ENCODE measurements at regions not wholly inside any gene's neighbourhood (a gene's known extent, or its start where the extent isn't known, plus 50 kb on each side); places are given as distances from the start of the nearest gene placed in this dataset.

- H3K9me3 ChIP-seq, result no peaks in the 10 kb centered on the region
- DNase-seq (no peak), ATAC-seq (no peak)
- H3K36me3 ChIP-seq, result no peaks in the 10 kb centered on the region
- H3K27me3 ChIP-seq, result no peaks in the 10 kb centered on the region
- in situ Hi-C loops (cut with MboI; ENCODE audit: low sequenced_read_pairs in 4 of 4), result no loop called here
- H3K4me3 ChIP-seq, result no peak overlapping the region
- TF ChIP-seq POLR2A (IDR thresholded peaks at IDR 0.05), result no peak
- TF ChIP-seq, protein P1, sequence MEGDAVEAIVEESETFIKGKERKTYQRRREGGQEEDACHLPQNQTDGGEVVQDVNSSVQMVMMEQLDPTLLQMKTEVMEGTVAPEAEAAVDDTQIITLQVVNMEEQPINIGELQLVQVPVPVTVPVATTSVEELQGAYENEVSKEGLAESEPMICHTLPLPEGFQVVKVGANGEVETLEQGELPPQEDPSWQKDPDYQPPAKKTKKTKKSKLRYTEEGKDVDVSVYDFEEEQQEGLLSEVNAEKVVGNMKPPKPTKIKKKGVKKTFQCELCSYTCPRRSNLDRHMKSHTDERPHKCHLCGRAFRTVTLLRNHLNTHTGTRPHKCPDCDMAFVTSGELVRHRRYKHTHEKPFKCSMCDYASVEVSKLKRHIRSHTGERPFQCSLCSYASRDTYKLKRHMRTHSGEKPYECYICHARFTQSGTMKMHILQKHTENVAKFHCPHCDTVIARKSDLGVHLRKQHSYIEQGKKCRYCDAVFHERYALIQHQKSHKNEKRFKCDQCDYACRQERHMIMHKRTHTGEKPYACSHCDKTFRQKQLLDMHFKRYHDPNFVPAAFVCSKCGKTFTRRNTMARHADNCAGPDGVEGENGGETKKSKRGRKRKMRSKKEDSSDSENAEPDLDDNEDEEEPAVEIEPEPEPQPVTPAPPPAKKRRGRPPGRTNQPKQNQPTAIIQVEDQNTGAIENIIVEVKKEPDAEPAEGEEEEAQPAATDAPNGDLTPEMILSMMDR (IDR thresholded peaks at IDR 0.05 in 4 of 5, conservative IDR thresholded peaks at IDR 0.05 in 1 of 5), result no peak
- no peak overlapping the region for H3K27ac ChIP-seq
- H3K4me1 ChIP-seq, result no peaks in the 10 kb centered on the region
- intact Hi-C loops (cut with DNase I; ENCODE audit: low total_unique reads), result no loop called here
Measured at GRCh38 chr7:45974540-45975360, 53.7 kb upstream of the IGFBP3 start.

- Histone ChIP-seq H3K4me1 (no peaks in the 10 kb centered on the region), H3K9me3 (no peaks in the 10 kb centered on the region), H3K27me3 (no peaks in the 10 kb centered on the region), H3K4me3 (no peak overlapping the region), H3K27ac (no peak overlapping the region), H3K36me3 (no peaks in the 10 kb centered on the region)
- ATAC-seq (no peak), DNase-seq (no peak)
- intact Hi-C loops (cut with DNase I; ENCODE audit: low total_unique reads) (no loop called here), in situ Hi-C loops (cut with MboI; ENCODE audit: low sequenced_read_pairs in 4 of 4) (no loop called here)
- TF ChIP-seq, protein P1 (IDR thresholded peaks at IDR 0.05 in 4 of 5, conservative IDR thresholded peaks at IDR 0.05 in 1 of 5), result no peak
- no peak for TF ChIP-seq POLR2A (IDR thresholded peaks at IDR 0.05)
Measured at GRCh38 chr7:45973725-45974532, 52.9 kb upstream of the IGFBP3 start.

DNA sequence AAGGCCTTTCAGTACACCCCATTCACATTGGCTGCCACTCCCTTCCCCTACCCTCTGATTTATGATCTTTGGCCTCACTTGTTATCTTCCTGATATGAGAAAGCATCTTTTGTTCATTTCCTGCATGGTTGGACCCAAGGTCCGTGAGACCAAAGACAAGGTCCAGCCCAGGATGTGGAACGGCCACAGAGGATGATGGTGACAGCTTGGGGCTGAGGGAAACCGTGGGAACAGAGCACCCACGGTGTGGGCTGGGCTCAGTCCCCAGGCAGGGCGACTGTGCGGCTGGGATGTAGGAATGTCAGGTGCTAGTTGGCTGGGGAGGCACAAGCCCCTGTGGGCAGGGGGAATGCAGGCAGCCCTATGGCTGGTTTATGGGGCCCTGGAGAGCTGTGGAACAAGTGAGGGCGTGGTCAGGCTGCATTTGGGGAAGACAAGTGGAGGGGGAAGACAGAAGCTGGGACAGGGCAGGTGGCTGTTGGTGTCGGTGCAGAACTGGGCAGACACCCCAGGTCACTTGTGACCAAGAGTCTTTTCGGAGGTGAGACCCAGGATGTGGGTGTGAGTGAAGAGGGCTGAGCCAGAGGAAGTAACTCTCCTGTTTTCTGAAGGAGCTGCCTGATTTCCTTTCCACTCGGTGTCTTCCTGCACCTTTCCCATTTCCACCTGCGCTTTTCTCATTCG is 51.7 kb upstream of the IGFBP3 start:
- no peaks in the 10 kb centered on the region for H3K4me1 ChIP-seq
- H3K9me3 ChIP-seq, result no peaks in the 10 kb centered on the region
- no peak overlapping the region for H3K27ac ChIP-seq
- no peak overlapping the region for H3K4me3 ChIP-seq
- no peaks in the 10 kb centered on the region for H3K36me3 ChIP-seq
- TF ChIP-seq, protein P1 (IDR thresholded peaks at IDR 0.05 in 4 of 5, conservative IDR thresholded peaks at IDR 0.05 in 1 of 5), result no peak
- no peak for TF ChIP-seq POLR2A (IDR thresholded peaks at IDR 0.05)
- no peak for ATAC-seq
- intact Hi-C loops (cut with DNase I; ENCODE audit: low total_unique reads), result no loop called here
- H3K27me3 ChIP-seq, result no peaks in the 10 kb centered on the region
- in situ Hi-C loops (cut with MboI; ENCODE audit: low sequenced_read_pairs in 4 of 4), result no loop called here
- no peak for DNase-seq

- intact Hi-C loops (cut with DNase I; ENCODE audit: low total_unique reads), result no loop called here
- Histone ChIP-seq H3K27ac (no peak overlapping the region), H3K4me1 (no peaks in the 10 kb centered on the region), H3K36me3 (no peaks in the 10 kb centered on the region), H3K9me3 (no peaks in the 10 kb centered on the region), H3K4me3 (no peak overlapping the region), H3K27me3 (no peaks in the 10 kb centered on the region)
- ATAC-seq (no peak), DNase-seq (no peak)
- TF ChIP-seq, protein P1 (IDR thresholded peaks at IDR 0.05 in 4 of 5, conservative IDR thresholded peaks at IDR 0.05 in 1 of 5), result no peak
- TF ChIP-seq POLR2A (IDR thresholded peaks at IDR 0.05), result no peak
- in situ Hi-C loops (cut with MboI; ENCODE audit: low sequenced_read_pairs in 4 of 4), result no loop called here
Measured at GRCh38 chr7:45971661-45972175, 50.6 kb upstream of the IGFBP3 start.
